ENCODE measurements at regions not wholly inside any gene's neighbourhood (a gene's known extent, or its start where the extent isn't known, plus 50 kb on each side); places are given as distances from the start of the nearest gene placed in this dataset.

- TF ChIP-seq CTCF (IDR thresholded peaks at IDR 0.05; ENCODE audit: insufficient read depth, low read length) (no peak), POLR2AphosphoS5 (IDR thresholded peaks at IDR 0.05; ENCODE audit: low read depth) (no peak), GABPA (IDR thresholded peaks at IDR 0.05; ENCODE audit: low read depth) (no peak)
Observed at GRCh38 chr6:112649853-112650252, 302.7 kb downstream of the RFPL4B start.
